H9 (cell line): ENCODE measurements at regions not wholly inside any gene's neighbourhood (a gene's known extent, or its start where the extent isn't known, plus 50 kb on each side); places are given as distances from the start of the nearest gene placed in this dataset.

Source experiments
- DNase-seq: peaks from one replicate; pipeline ENCODE4 v3.0.0-alpha.2; 2017
- H2AFZ ChIP-seq: one replicate; pipeline ENCODE4 v1.6.1; 2013; ENCODE audit warnings: mild to moderate bottlenecking, low read length, control low read depth, moderate library complexity
- H2AK5ac ChIP-seq: 2 replicates; pipeline ENCODE4 v1.6.1; 2013; ENCODE audit warnings: low read length, control low read depth, mixed read lengths; ENCODE audit not compliant: insufficient read length
- H2BK120ac ChIP-seq: one replicate; pipeline ENCODE4 v1.6.1; 2013; ENCODE audit warnings: low read depth, mild to moderate bottlenecking, low read length, control low read depth, inconsistent platforms; ENCODE audit not compliant: poor library complexity, severe bottlenecking
- H2BK12ac ChIP-seq: 2 replicates; pipeline ENCODE4 v1.6.1; 2013; ENCODE audit warnings: low read length, control low read depth, mixed read lengths, low read depth; ENCODE audit not compliant: insufficient read length
- H2BK15ac ChIP-seq: 2 replicates; pipeline ENCODE4 v1.6.1; 2013; ENCODE audit warnings: low read depth, low read length, control low read depth
- H2BK20ac ChIP-seq: one replicate; pipeline ENCODE4 v1.6.1; 2013; ENCODE audit warnings: low read depth, mild to moderate bottlenecking, low read length, control low read depth, inconsistent platforms; ENCODE audit not compliant: poor library complexity, severe bottlenecking
- H2BK5ac ChIP-seq: 2 replicates; pipeline ENCODE4 v1.6.1; 2013; ENCODE audit warnings: low read length, control low read depth, mixed read lengths; ENCODE audit not compliant: insufficient read length
- H3K14ac ChIP-seq: 2 replicates; pipeline ENCODE4 v1.6.1; 2013; ENCODE audit warnings: low read length, control low read depth; ENCODE audit not compliant: insufficient read depth
- H3K18ac ChIP-seq: 2 replicates; pipeline ENCODE4 v1.6.1; 2013; ENCODE audit warnings: low read depth, mild to moderate bottlenecking, mixed read lengths, low read length, control low read depth; ENCODE audit not compliant: insufficient read length
- H3K23ac ChIP-seq: 2 replicates; pipeline ENCODE4 v1.6.1; 2013; ENCODE audit warnings: low read length, control low read depth, mixed read lengths, low read depth; ENCODE audit not compliant: insufficient read length
- H3K23me2 ChIP-seq: 2 replicates; pipeline ENCODE4 v1.6.1; 2013; ENCODE audit warnings: low read depth, mild to moderate bottlenecking, mixed read lengths, low read length, control low read depth; ENCODE audit not compliant: insufficient read length, poor library complexity, severe bottlenecking
- H3K27ac ChIP-seq: 2 replicates; pipeline ENCODE4 v1.5.1; 2013; ENCODE audit warnings: low read length, control low read depth, mixed read lengths, low read depth; ENCODE audit not compliant: insufficient read length
- H3K27me3 ChIP-seq: 2 replicates; pipeline ENCODE4 v1.6.1; 2013; ENCODE audit warnings: low read length, control low read depth, inconsistent platforms; ENCODE audit not compliant: insufficient read depth
- H3K4ac ChIP-seq: 2 replicates; pipeline ENCODE4 v1.6.1; 2013; ENCODE audit warnings: low read depth, mild to moderate bottlenecking, control low read depth, inconsistent platforms, low read length, moderate library complexity
- H3K4me1 ChIP-seq: 2 replicates; pipeline ENCODE4 v1.6.1; 2013; ENCODE audit warnings: low read length, control low read depth, inconsistent platforms; ENCODE audit not compliant: insufficient read depth
- H3K4me2 ChIP-seq: 2 replicates; pipeline ENCODE4 v1.6.1; 2013; ENCODE audit warnings: low read length, control low read depth, mixed read lengths; ENCODE audit not compliant: insufficient read length, insufficient read depth
- H3K56ac ChIP-seq: 2 replicates; pipeline ENCODE4 v1.6.1; 2013; ENCODE audit warnings: low read depth, mild to moderate bottlenecking, mixed read lengths, low read length, control low read depth; ENCODE audit not compliant: insufficient read length
- H3K79me1 ChIP-seq: 2 replicates; pipeline ENCODE4 v1.6.1; 2013; ENCODE audit warnings: low read depth, mild to moderate bottlenecking, moderate library complexity, low read length, control low read depth, inconsistent platforms; ENCODE audit not compliant: insufficient read depth, poor library complexity, severe bottlenecking
- H3K79me2 ChIP-seq: 2 replicates; pipeline ENCODE4 v1.6.1; 2013; ENCODE audit warnings: low read length, control low read depth, inconsistent platforms; ENCODE audit not compliant: insufficient read depth
- H3K9ac ChIP-seq: 2 replicates; pipeline ENCODE4 v1.6.1; 2013; ENCODE audit warnings: low read length, control low read depth, mixed read lengths; ENCODE audit not compliant: insufficient read length; ENCODE audit errors: extremely low read depth
- H3K9me3 ChIP-seq: one replicate; pipeline ENCODE4 v1.6.1; 2013; ENCODE audit warnings: low read depth, low read length, inconsistent platforms; ENCODE audit not compliant: control insufficient read depth
- H3T11ph ChIP-seq: one replicate; pipeline ENCODE4 v1.6.1; 2013; ENCODE audit warnings: mild to moderate bottlenecking, low read length, control low read depth, inconsistent platforms
- H4K20me1 ChIP-seq: one replicate; pipeline ENCODE4 v1.6.1; 2013; ENCODE audit not compliant: control insufficient read depth, insufficient read length, insufficient read depth
- H4K5ac ChIP-seq: 2 replicates; pipeline ENCODE4 v1.6.1; 2013; ENCODE audit warnings: low read depth, mild to moderate bottlenecking, mixed read lengths, low read length, control low read depth; ENCODE audit not compliant: insufficient read length
- H4K8ac ChIP-seq: replicated peaks from 2 replicates; pipeline ENCODE4 v1.6.1; 2013; ENCODE audit warnings: low read length, control low read depth, mixed read lengths, low read depth; ENCODE audit not compliant: insufficient read length
- H4K91ac ChIP-seq: 2 replicates; pipeline ENCODE4 v1.6.1; 2013; ENCODE audit warnings: low read depth, mild to moderate bottlenecking, moderate library complexity, mixed read lengths, low read length, control low read depth; ENCODE audit not compliant: insufficient read length
- H3K27ac Mint-ChIP-seq, 3 experiments: 2 replicates in 2 of 3; 3 replicates in 1 of 3; pipeline ENCODE4 v1.8.0; 2020 to 2021; ENCODE audit warnings: mixed read lengths in 3 of 3, mild to moderate bottlenecking in 1 of 3, moderate library complexity in 1 of 3
- H3K27me3 Mint-ChIP-seq: 2 replicates; pipeline ENCODE4 v1.8.0; 2021; ENCODE audit warnings: low read depth, mild to moderate bottlenecking, moderate library complexity, mixed read lengths
- H3K36me3 Mint-ChIP-seq, 3 experiments: 2 replicates in 2 of 3; 3 replicates in 1 of 3; pipeline ENCODE4 v1.8.0; 2020 to 2021; ENCODE audit warnings: low read depth in 3 of 3, mixed read lengths in 3 of 3; ENCODE audit not compliant: insufficient read depth in 1 of 3
- H3K4me1 Mint-ChIP-seq, 2 experiments: 2 replicates each; pipeline ENCODE4 v1.8.0; 2020; ENCODE audit warnings: mixed read lengths in 2 of 2
- H3K4me3 Mint-ChIP-seq, 2 experiments: 2 replicates in 1 of 2; 3 replicates in 1 of 2; pipeline ENCODE4 v1.8.0; 2020 to 2021; ENCODE audit warnings: mild to moderate bottlenecking in 2 of 2, mixed read lengths in 2 of 2, moderate library complexity in 1 of 2
- H3K9me3 Mint-ChIP-seq, 2 experiments: 2 replicates in 1 of 2; 3 replicates in 1 of 2; pipeline ENCODE4 v1.8.0; 2020; ENCODE audit warnings: mild to moderate bottlenecking in 2 of 2, mixed read lengths in 2 of 2, moderate library complexity in 1 of 2
- CTCF ChIP-seq: fragments of 200-600 bp; sonication (generic); conservative IDR thresholded peaks from 3 replicates; pipeline ENCODE4 v1.8.0; 2021; ENCODE audit warnings: antibody characterized with exemption, mild to moderate bottlenecking
- WGBS: extraction: QIAGEN DNeasy Blood & Tissue Kit; methylation state at CpG from one replicate; pipeline ENCODE4 v1.1.7; 2013; ENCODE audit warnings: missing lambda C conversion rate, low lambda C conversion rate, mixed read lengths; ENCODE audit not compliant: insufficient read length; ENCODE audit errors: extremely low coverage; 5-methylcytosine and 5-hydroxymethylcytosine counted together

GRCh38 chr9:105073147-105073546 lies 145.2 kb upstream of the ABCA1 start:
- no peak overlapping the region for H3K14ac ChIP-seq
- Mint-ChIP-seq H3K9me3 (no peaks in the 10 kb centered on the region; a peak in 1 of 5 replicates), H3K27me3 (no peaks in the 10 kb centered on the region), H3K36me3 (no peaks in the 10 kb centered on the region), H3K4me3 (no peak overlapping the region), H3K27ac (no peak overlapping the region), H3K4me1 (no peaks in the 10 kb centered on the region)
- H3K9ac ChIP-seq = no peak overlapping the region
- no peak overlapping the region for H3K4ac ChIP-seq
- H2BK15ac ChIP-seq = no peak overlapping the region
- no peak overlapping the region for H3K23ac ChIP-seq
- H2AFZ ChIP-seq = no peak overlapping the region
- no peak overlapping the region for H3K18ac ChIP-seq
- no peaks in the 10 kb centered on the region; the same call in 1 of the 2 replicates for H3K79me2 ChIP-seq
- no peaks in the 10 kb centered on the region for H3K23me2 ChIP-seq
- H2BK5ac ChIP-seq = no peak overlapping the region
- no peak overlapping the region for H4K8ac ChIP-seq
- no peaks in the 10 kb centered on the region for H3K9me3 ChIP-seq
- H3K27me3 ChIP-seq = no peaks in the 10 kb centered on the region
- H2BK20ac ChIP-seq = no peak overlapping the region
- H2BK12ac ChIP-seq = no peak overlapping the region
- H3K79me1 ChIP-seq = no peaks in the 10 kb centered on the region
- no peak overlapping the region for H2AK5ac ChIP-seq
- no peak overlapping the region for H4K5ac ChIP-seq
- no peak for TF ChIP-seq CTCF
- H3K56ac ChIP-seq = no peak overlapping the region
- no peaks in the 10 kb centered on the region for H4K20me1 ChIP-seq
- no peak overlapping the region for H2BK120ac ChIP-seq
- WGBS = no CpG with 5 or more reads among the region's 1 CpG
- no peaks in the 10 kb centered on the region for H3K4me1 ChIP-seq
- H3T11ph ChIP-seq = no peak overlapping the region
- no peak for DNase-seq
- H3K27ac ChIP-seq = no peak overlapping the region
- H4K91ac ChIP-seq = no peak overlapping the region
- H3K4me2 ChIP-seq = no peak overlapping the region
